Neural progenitor cell (in vitro differentiated cells): ENCODE measurements at regions not wholly inside any gene's neighbourhood (a gene's known extent, or its start where the extent isn't known, plus 50 kb on each side); places are given as distances from the start of the nearest gene placed in this dataset.

Experiments used
- EZH2phosphoT487 ChIP-seq: fragments of 200-600 bp; sonication (generic); IDR thresholded peaks from 2 replicates; pipeline ENCODE4 v1.6.1; 2017; ENCODE audit warnings: antibody characterized with exemption
- TF ChIP-seq, protein P1 (sequence below): fragments of 200-600 bp; sonication (generic); IDR thresholded peaks from 2 replicates; pipeline ENCODE4 v1.5.1; 2017; ENCODE audit warnings: antibody characterized with exemption, mild to moderate bottlenecking

DNA sequence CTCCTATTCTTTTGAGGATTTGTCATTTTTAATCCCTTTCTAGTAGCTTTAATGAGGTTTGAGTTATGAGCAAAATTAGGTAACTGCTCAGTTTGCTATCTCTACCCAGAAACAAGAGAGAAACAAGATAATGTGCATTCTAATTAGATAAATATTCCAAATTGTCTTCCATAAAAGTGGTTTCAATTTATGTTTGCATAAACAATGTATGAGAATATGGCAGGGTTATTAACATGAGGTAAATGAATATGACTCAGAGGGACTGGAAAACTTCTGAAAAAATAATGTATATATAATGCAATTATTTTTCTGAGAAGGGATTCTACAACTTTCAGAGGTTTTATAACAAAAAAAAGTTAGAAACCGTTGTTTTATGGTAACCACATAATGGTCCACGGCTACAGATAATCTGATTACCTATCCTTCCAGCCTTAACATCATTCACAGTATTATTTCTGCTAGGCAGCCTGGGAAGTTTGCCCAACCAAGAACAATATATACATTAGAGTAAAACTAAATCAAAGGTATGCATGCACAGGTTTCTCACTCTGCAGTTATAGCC lies 101.2 kb downstream of the CRPPA start:
- no peak for TF ChIP-seq EZH2phosphoT487
- TF ChIP-seq, protein P1, sequence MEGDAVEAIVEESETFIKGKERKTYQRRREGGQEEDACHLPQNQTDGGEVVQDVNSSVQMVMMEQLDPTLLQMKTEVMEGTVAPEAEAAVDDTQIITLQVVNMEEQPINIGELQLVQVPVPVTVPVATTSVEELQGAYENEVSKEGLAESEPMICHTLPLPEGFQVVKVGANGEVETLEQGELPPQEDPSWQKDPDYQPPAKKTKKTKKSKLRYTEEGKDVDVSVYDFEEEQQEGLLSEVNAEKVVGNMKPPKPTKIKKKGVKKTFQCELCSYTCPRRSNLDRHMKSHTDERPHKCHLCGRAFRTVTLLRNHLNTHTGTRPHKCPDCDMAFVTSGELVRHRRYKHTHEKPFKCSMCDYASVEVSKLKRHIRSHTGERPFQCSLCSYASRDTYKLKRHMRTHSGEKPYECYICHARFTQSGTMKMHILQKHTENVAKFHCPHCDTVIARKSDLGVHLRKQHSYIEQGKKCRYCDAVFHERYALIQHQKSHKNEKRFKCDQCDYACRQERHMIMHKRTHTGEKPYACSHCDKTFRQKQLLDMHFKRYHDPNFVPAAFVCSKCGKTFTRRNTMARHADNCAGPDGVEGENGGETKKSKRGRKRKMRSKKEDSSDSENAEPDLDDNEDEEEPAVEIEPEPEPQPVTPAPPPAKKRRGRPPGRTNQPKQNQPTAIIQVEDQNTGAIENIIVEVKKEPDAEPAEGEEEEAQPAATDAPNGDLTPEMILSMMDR = no peak
